Choroid plexus epithelial cell (primary cell): ENCODE measurements at regions not wholly inside any gene's neighbourhood (a gene's known extent, or its start where the extent isn't known, plus 50 kb on each side); places are given as distances from the start of the nearest gene placed in this dataset.

Source experiments
- DNase-seq: peaks from one replicate; pipeline ENCODE4 v3.0.0-alpha.2; 2010; ENCODE audit warnings: low read depth
- H3K4me3 ChIP-seq: 2 replicates; pipeline ENCODE4 v1.5.1; 2011; ENCODE audit warnings: low read depth, mild to moderate bottlenecking, control low read depth, low read length, moderate library complexity
- TF ChIP-seq, protein P1 (sequence below): conservative IDR thresholded peaks from 2 replicates; pipeline ENCODE4 v1.5.1; 2011; ENCODE audit warnings: low read depth, mild to moderate bottlenecking, control low read depth, inconsistent platforms, low read length, moderate library complexity

DNA sequence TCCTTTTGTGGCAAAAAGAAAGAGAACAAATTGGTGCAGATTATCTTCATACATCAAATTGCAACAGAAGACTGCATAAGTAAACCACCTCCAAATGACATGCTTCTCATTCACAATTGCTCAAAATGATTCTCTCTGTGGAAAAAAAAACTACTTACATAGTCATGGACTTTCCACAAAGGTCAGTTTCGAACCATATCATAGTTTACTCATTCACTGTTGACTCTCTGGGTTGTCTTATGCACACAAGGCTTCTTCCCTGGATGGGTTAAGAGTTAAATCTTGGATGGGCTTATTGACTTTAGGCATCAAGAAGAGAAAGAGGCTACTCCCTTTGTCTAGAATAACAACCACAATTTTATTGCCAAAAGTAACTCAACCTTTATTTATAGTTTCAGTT lies 91.3 kb upstream of the RAB27B start:
- TF ChIP-seq, protein P1, sequence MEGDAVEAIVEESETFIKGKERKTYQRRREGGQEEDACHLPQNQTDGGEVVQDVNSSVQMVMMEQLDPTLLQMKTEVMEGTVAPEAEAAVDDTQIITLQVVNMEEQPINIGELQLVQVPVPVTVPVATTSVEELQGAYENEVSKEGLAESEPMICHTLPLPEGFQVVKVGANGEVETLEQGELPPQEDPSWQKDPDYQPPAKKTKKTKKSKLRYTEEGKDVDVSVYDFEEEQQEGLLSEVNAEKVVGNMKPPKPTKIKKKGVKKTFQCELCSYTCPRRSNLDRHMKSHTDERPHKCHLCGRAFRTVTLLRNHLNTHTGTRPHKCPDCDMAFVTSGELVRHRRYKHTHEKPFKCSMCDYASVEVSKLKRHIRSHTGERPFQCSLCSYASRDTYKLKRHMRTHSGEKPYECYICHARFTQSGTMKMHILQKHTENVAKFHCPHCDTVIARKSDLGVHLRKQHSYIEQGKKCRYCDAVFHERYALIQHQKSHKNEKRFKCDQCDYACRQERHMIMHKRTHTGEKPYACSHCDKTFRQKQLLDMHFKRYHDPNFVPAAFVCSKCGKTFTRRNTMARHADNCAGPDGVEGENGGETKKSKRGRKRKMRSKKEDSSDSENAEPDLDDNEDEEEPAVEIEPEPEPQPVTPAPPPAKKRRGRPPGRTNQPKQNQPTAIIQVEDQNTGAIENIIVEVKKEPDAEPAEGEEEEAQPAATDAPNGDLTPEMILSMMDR: no peak
- H3K4me3 ChIP-seq: no peak overlapping the region
- DNase-seq: no peak

DNA sequence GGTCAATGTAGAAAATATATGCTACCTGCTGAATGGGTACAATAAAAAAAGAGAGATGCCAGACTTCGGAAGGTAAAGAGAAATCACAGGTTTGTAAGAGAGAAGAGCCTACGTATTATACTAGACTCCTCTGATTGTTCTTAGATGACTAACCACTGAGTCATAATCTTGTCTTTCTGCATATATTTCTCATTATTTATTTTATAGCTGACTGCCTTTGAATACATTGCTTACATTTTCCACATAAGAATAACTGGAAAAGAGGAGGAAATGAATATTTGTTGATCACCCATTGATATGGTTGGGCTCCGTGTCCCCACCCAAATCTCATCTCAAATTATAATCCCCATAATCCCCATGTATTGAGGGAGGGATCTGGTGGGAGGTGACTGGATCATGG lies 90.3 kb upstream of the RAB27B start:
- peak; percentile 67 for DNase-seq
- TF ChIP-seq, protein P1: no peak
- no peak overlapping the region for H3K4me3 ChIP-seq

DNA sequence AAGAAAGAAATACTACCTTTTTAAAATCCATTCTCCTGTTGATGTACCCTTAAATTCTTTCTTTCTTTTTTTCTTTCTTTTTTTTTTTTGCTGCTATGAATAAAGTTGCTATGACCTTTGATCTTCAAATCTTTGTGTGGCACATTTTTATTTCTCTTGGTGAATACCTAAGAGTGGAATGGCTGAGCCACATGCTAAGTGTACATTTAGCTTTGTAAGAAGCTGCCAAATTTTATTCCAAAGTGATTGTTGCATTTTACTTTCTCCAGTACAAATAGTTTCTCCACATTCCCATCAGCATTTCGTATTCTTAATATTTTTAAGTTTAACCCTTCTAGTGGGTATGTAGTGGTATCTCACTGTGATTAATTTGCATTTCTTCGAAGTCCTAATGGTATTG lies 88.8 kb upstream of the RAB27B start:
- H3K4me3 ChIP-seq: no peak overlapping the region
- TF ChIP-seq, protein P1: no peak
- peak; percentile 45 for DNase-seq

DNA sequence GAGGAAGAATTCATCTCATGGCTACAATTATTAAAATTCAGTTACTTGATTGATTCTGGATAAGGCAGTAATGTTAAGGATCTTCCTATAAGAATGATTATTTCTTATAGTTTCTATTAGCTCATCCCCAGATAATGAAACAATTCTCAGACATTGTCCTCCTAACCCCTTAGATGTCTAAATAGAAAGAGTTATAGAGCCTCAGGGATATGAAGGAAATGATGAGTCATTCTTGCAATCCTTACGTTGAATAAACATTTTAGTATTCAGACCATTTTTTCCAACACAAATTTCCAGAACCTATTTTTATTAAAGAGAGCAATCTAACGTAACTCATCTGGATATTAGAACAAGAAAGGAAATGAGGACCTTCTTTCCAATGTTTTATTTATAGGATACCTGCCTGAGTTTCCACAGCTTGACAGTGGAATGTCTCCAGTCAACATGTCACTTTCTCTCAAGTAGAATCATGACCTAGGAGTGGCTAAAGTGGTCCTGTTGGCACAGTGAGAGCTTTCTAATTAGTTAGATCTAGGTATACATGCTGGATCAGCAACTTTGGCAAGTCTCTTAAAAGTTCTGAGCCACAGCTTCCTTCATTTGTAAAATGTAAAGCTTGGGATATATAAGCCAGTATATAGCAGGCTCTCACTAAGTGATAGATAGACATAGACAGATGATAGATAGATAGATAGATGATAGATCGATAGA lies 88.0 kb upstream of the RAB27B start:
- TF ChIP-seq, protein P1: no peak
- H3K4me3 ChIP-seq: no peak overlapping the region
- peak; percentile 79 for DNase-seq

DNA sequence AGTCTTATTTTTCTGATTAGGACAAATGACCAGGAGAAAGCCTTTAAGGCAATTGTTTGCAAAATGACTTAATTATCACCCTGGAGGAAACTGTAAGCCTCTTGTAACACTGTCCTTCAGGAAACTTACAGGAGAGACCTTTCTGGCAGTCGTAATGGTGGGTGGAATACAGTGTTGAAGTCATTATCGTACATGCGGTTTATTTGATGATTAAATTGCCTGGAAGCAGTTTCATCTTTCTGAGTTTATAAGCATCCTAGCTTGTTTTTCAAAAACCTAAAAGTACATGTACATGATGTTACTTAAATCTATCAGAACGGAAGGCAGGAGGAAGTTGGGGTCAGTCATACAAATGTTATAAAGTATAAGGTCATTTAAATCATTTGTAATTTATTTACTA lies 86.2 kb upstream of the RAB27B start:
- peak; percentile 51 for DNase-seq

DNA sequence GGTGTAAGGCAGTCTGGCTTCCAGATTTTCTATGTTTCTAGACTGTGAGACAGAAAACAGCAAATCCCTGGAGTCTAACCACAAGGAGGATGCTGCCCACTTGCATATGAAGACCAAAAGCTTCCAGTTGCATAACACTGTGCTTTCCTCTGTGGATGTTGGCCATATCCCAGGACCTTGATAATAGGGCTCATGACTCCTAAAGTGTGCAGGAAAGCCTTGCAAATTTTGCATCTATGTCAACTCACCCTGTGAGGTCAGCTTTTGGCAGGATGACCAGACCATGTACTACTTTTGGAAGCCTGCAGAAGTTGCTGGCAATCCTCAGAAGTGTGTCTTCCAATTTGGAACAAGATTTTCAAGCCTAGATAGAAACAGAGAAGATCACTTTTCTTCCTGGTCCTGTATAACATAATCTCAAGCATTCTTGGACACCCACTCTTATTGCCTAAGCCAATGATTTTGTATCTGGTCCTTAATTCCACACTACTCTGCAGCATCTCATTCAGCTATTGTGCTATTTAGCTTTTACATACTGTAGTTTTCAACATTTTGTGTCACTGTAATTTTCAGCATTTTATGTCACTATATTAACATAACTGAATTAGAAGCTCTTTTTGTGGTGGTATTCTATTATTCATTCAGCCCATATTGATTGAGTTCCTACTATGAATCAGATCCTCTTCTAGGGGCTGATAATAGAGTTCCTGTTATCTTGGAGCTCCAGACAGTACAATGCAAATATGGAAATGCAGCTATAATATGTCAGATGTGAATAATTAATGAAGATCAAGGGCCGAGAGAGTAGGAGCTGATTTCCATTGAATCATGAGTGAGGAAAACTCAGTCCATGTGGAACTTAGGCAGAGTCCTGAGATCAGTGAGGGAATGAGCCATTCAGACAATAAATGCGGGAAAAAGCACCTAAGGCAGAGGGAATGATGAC lies 85.3 kb upstream of the RAB27B start:
- DNase-seq: peak; percentile 99
- TF ChIP-seq, protein P1: peak; percentile 2
- H3K4me3 ChIP-seq: no peak overlapping the region

More for the DNA sequence above, 86.2 kb upstream of the RAB27B start:
- TF ChIP-seq, protein P1: no peak
- H3K4me3 ChIP-seq: no peak overlapping the region
